ENCODE measurements at regions not wholly inside any gene's neighbourhood (a gene's known extent, or its start where the extent isn't known, plus 50 kb on each side); places are given as distances from the start of the nearest gene placed in this dataset.

DNA sequence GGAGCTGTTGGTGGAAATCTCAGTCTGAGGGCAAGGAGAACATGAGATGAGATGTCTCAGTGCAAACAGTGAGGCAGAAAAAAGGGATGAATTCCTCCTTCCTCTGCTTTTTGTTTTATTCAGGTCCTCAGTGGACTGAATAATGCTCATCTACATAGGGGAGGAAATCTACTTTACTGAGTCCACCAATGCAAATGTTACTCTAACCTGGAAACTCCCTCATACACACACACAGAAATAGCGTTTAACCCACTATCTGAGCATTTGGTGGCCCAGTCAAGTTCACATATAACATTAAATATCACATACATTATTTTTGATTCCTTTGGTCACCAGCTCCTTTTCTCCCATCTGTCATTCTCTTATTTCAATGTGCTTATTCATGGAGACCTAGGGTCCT lies 418.8 kb downstream of the TMEM135 start:
- H3K27ac ChIP-seq (ENCODE audit: low read depth in 1 of 2, low read length in 2 of 2), result no peak overlapping the region
- TF ChIP-seq CTCF (IDR thresholded peaks at IDR 0.05; ENCODE audit: low read depth, low read length, missing input control) (no peak), HNF4A (conservative IDR thresholded peaks at IDR 0.05) (no peak), FOXA1 (IDR thresholded peaks at IDR 0.05) (no peak), SP1 (IDR thresholded peaks at IDR 0.05) (no peak), HNF4G (IDR thresholded peaks at IDR 0.05) (no peak)
- H3K36me3 ChIP-seq (ENCODE audit: control insufficient read depth in 4 of 4, insufficient read depth in 3 of 4, low read depth in 1 of 4, low read length in 3 of 4), result peaks cover 0 to 2% (median 0%) of the 10 kb centered on the region in 4 donors
- H3K9ac ChIP-seq (ENCODE audit: low read depth in 1 of 2, low read length in 2 of 2), result no peak overlapping the region
- 95% methylated on average over 1 of the region's 1 CpG for WGBS
- no peaks in the 10 kb centered on the region for H3K9me3 ChIP-seq (ENCODE audit: control insufficient read depth in 4 of 4, low read length in 3 of 4)
- H3K4me3 ChIP-seq (ENCODE audit: low read depth in 1 of 3, low read length in 3 of 3), result no peak overlapping the region
- no peak for DNase-seq (ENCODE audit: low spot score)
- H3K27me3 ChIP-seq (ENCODE audit: control insufficient read depth in 4 of 4, insufficient read depth in 4 of 4, low read length in 3 of 4), result no peaks in the 10 kb centered on the region
- no peaks in the 10 kb centered on the region for H3K4me1 ChIP-seq (ENCODE audit: control insufficient read depth in 4 of 4, insufficient read depth in 4 of 4, low read length in 3 of 4)

DNA sequence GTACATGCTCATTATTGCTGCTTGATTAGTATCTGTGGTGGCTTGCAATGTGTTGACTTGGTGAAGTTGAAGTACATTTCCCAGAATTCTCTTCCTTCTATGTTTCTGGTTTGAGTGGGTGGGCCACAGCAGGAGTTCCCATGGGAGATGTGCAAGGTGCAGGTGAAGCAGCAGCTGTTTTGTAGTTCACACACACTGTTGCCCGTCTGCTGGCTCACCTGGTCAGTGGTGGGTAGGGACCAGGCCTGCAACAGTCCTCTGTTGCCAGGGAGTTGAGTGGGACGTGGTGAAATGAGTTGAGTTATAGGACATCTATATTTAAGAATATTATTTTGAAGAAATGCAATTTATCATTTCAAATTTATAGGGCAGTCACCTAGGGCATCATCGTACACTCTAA lies 417.4 kb downstream of the TMEM135 start:
- DNase-seq (ENCODE audit: low spot score), result no peak
- Histone ChIP-seq H3K4me3 (ENCODE audit: low read depth in 1 of 3, low read length in 3 of 3) (no peak overlapping the region), H3K27ac (ENCODE audit: low read depth in 1 of 2, low read length in 2 of 2) (no peak overlapping the region), H3K27me3 (ENCODE audit: control insufficient read depth in 4 of 4, insufficient read depth in 4 of 4, low read length in 3 of 4) (no peaks in the 10 kb centered on the region), H3K9me3 (ENCODE audit: control insufficient read depth in 4 of 4, low read length in 3 of 4) (no peaks in the 10 kb centered on the region), H3K4me1 (ENCODE audit: control insufficient read depth in 4 of 4, insufficient read depth in 4 of 4, low read length in 3 of 4) (no peaks in the 10 kb centered on the region), H3K36me3 (ENCODE audit: control insufficient read depth in 4 of 4, insufficient read depth in 3 of 4, low read depth in 1 of 4, low read length in 3 of 4) (peaks cover 0 to 2% (median 0%) of the 10 kb centered on the region in 4 donors), H3K9ac (ENCODE audit: low read depth in 1 of 2, low read length in 2 of 2) (no peak overlapping the region)
- TF ChIP-seq REST (IDR thresholded peaks at IDR 0.05) (no peak), HNF4G (IDR thresholded peaks at IDR 0.05) (no peak), YY1 (IDR thresholded peaks at IDR 0.05) (no peak), RAD21 (IDR thresholded peaks at IDR 0.05) (no peak), FOXA2 (IDR thresholded peaks at IDR 0.05) (no peak), JUND (IDR thresholded peaks at IDR 0.05) (no peak), FOXA1 (IDR thresholded peaks at IDR 0.05) (no peak), EGR1 (IDR thresholded peaks at IDR 0.05; ENCODE audit: low read depth in 2 of 2) (no peak), RXRA (IDR thresholded peaks at IDR 0.05) (no peak), SP1 (IDR thresholded peaks at IDR 0.05) (no peak), HNF4A (conservative IDR thresholded peaks at IDR 0.05) (no peak)
- TF ChIP-seq, protein P1, sequence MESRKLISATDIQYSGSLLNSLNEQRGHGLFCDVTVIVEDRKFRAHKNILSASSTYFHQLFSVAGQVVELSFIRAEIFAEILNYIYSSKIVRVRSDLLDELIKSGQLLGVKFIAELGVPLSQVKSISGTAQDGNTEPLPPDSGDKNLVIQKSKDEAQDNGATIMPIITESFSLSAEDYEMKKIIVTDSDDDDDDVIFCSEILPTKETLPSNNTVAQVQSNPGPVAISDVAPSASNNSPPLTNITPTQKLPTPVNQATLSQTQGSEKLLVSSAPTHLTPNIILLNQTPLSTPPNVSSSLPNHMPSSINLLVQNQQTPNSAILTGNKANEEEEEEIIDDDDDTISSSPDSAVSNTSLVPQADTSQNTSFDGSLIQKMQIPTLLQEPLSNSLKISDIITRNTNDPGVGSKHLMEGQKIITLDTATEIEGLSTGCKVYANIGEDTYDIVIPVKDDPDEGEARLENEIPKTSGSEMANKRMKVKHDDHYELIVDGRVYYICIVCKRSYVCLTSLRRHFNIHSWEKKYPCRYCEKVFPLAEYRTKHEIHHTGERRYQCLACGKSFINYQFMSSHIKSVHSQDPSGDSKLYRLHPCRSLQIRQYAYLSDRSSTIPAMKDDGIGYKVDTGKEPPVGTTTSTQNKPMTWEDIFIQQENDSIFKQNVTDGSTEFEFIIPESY (IDR thresholded peaks at IDR 0.05), result no peak
- WGBS, result 88% methylated on average over 3 of the region's 3 CpGs

Measured in liver (tissue), 8 donors.